Loucy (cell line): ENCODE measurements at regions not wholly inside any gene's neighbourhood (a gene's known extent, or its start where the extent isn't known, plus 50 kb on each side); places are given as distances from the start of the nearest gene placed in this dataset.

Experiments
- H2AFZ ChIP-seq: fragments of 200-600 bp; sonication (generic); 2 replicates; pipeline ENCODE4 v1.6.0; 2016; ENCODE audit warnings: antibody characterized with exemption, mild to moderate bottlenecking, low read length, moderate library complexity
- H3F3A ChIP-seq: fragments of 200-600 bp; 2 replicates; pipeline ENCODE4 v1.6.0; 2016; ENCODE audit warnings: antibody characterized with exemption, low read depth, mild to moderate bottlenecking
- H3K27me3 ChIP-seq: fragments of 200-600 bp; sonication (generic); 2 replicates; pipeline ENCODE4 v1.6.1; 2014; ENCODE audit warnings: low read length, mild to moderate bottlenecking; ENCODE audit not compliant: insufficient read depth, poor library complexity, severe bottlenecking
- H3K36me3 ChIP-seq: fragments of 200-600 bp; sonication (generic); 2 replicates; pipeline ENCODE4 v1.6.1; 2016; ENCODE audit warnings: low read length; ENCODE audit not compliant: insufficient read depth
- H3K4me1 ChIP-seq: fragments of 200-600 bp; sonication (generic); 2 replicates; pipeline ENCODE4 v1.5.1; 2014; ENCODE audit warnings: low read length, mild to moderate bottlenecking; ENCODE audit not compliant: insufficient read depth, poor library complexity, severe bottlenecking
- H3K4me2 ChIP-seq: fragments of 200-600 bp; sonication (generic); 2 replicates; pipeline ENCODE4 v1.6.0; 2014; ENCODE audit warnings: antibody characterized with exemption, low read length, low read depth, mild to moderate bottlenecking; ENCODE audit not compliant: poor library complexity, severe bottlenecking
- H3K4me3 ChIP-seq: fragments of 200-600 bp; sonication (generic); 2 replicates; pipeline ENCODE4 v1.5.1; 2014; ENCODE audit warnings: low read length, mild to moderate bottlenecking, mixed read lengths; ENCODE audit not compliant: poor library complexity, severe bottlenecking
- H3K79me2 ChIP-seq: fragments of 200-600 bp; sonication (generic); 2 replicates; pipeline ENCODE4 v1.6.1; 2014; ENCODE audit warnings: low read length; ENCODE audit not compliant: insufficient read depth
- H3K9ac ChIP-seq: fragments of 200-600 bp; sonication (generic); 2 replicates; pipeline ENCODE4 v1.6.0; 2014; ENCODE audit warnings: mild to moderate bottlenecking, low read depth, low read length, moderate library complexity; ENCODE audit not compliant: poor library complexity, severe bottlenecking
- H3K9me2 ChIP-seq: fragments of 200-600 bp; sonication (generic); replicated peaks from 2 replicates; pipeline ENCODE4 v1.6.1; 2016; ENCODE audit warnings: low read depth, low read length, mixed read lengths
- H3K9me3 ChIP-seq: fragments of 200-600 bp; sonication (generic); 2 replicates; pipeline ENCODE4 v1.6.1; 2014; ENCODE audit warnings: mild to moderate bottlenecking, antibody characterized with exemption, low read length, low read depth; ENCODE audit not compliant: insufficient read depth
- H4K20me1 ChIP-seq: fragments of 200-600 bp; sonication (generic); 2 replicates; pipeline ENCODE4 v1.6.0; 2014; ENCODE audit warnings: antibody characterized with exemption, low read length, mild to moderate bottlenecking; ENCODE audit not compliant: insufficient read depth, poor library complexity, severe bottlenecking
- EZH2phosphoT487 ChIP-seq: fragments of 200-600 bp; IDR thresholded peaks from 2 replicates; pipeline ENCODE4 v1.6.1; 2018; ENCODE audit warnings: antibody characterized with exemption, mild to moderate bottlenecking, moderate library complexity, borderline replicate concordance
- TF ChIP-seq, protein P1 (sequence below): fragments of 200-600 bp; sonication (generic); conservative IDR thresholded peaks from 2 replicates; pipeline ENCODE4 v1.5.1; 2014; ENCODE audit warnings: mild to moderate bottlenecking, antibody characterized with exemption, low read length

DNA sequence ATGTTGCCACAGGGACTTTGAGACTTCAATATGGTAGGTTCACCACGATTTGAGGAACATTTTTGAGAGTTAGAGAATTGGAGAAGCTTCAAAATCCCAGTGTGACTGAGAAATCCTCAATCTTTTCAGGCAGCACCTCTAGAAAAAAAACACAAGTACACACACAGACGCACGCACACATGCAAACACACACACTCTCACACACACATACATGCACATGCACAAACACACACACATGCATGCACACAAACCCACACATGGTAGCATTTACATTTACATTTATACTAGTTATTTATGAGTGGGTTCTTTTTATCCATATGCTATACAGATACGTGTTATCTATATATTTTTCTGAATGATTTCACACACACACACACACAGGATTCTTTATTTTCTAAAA lies 901.9 kb downstream of the GATA3 start:
- Histone ChIP-seq H3K4me2 (no peak overlapping the region), H3F3A (no peaks in the 10 kb centered on the region), H3K9me3 (no peaks in the 10 kb centered on the region), H3K9me2 (no peaks in the 10 kb centered on the region), H3K4me1 (no peaks in the 10 kb centered on the region), H2AFZ (no peak overlapping the region), H3K36me3 (no peaks in the 10 kb centered on the region), H3K4me3 (no peak overlapping the region), H3K79me2 (no peaks in the 10 kb centered on the region), H4K20me1 (no peaks in the 10 kb centered on the region), H3K9ac (no peak overlapping the region), H3K27me3 (no peaks in the 10 kb centered on the region)
- TF ChIP-seq, protein P1, sequence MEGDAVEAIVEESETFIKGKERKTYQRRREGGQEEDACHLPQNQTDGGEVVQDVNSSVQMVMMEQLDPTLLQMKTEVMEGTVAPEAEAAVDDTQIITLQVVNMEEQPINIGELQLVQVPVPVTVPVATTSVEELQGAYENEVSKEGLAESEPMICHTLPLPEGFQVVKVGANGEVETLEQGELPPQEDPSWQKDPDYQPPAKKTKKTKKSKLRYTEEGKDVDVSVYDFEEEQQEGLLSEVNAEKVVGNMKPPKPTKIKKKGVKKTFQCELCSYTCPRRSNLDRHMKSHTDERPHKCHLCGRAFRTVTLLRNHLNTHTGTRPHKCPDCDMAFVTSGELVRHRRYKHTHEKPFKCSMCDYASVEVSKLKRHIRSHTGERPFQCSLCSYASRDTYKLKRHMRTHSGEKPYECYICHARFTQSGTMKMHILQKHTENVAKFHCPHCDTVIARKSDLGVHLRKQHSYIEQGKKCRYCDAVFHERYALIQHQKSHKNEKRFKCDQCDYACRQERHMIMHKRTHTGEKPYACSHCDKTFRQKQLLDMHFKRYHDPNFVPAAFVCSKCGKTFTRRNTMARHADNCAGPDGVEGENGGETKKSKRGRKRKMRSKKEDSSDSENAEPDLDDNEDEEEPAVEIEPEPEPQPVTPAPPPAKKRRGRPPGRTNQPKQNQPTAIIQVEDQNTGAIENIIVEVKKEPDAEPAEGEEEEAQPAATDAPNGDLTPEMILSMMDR = no peak
- no peak for TF ChIP-seq EZH2phosphoT487

DNA sequence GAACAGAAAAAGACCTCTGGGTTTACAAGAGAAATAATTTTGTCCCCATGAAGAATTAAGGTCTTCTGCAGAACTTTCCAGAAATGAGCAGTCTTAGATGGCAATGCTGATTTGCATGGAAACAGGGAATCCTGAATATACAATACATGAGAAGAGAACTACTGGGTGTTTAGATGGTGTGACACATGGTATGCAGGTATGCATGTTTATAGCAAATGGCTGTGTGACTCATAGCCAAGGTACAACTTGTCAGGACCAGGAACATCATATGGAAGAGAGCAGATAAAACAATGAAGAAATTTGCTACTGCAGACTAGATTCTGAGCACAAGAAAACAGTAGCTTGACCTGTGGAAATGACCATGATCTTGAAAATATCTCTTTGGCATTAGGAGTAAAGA lies 907.8 kb downstream of the GATA3 start:
- Histone ChIP-seq H3K9ac (no peak overlapping the region), H2AFZ (no peak overlapping the region), H4K20me1 (no peaks in the 10 kb centered on the region), H3K4me3 (no peak overlapping the region), H3K36me3 (no peaks in the 10 kb centered on the region), H3F3A (no peaks in the 10 kb centered on the region), H3K9me3 (no peaks in the 10 kb centered on the region), H3K4me2 (no peak overlapping the region), H3K4me1 (no peaks in the 10 kb centered on the region), H3K9me2 (no peaks in the 10 kb centered on the region), H3K79me2 (no peaks in the 10 kb centered on the region), H3K27me3 (no peaks in the 10 kb centered on the region)
- no peak for TF ChIP-seq EZH2phosphoT487

DNA sequence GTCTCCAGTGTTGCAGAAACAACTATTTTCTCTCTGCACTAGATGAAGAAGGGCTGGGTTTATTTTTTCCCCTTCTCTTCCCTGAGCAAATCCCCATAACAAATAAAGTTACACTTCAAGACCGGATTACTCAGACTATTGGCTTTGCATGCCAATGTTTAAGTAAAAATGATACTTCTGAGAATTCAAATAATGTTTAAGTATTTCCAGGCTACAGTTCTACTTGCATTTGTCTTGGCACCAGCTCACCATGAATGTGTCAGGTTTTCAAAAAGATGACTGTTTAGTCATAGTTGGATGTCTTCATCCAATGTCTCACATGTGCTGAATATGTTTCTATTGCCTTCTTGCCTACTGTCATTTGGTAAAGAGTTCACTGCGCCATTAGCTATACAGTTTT lies 912.6 kb downstream of the GATA3 start:
- no peak overlapping the region for H2AFZ ChIP-seq

DNA sequence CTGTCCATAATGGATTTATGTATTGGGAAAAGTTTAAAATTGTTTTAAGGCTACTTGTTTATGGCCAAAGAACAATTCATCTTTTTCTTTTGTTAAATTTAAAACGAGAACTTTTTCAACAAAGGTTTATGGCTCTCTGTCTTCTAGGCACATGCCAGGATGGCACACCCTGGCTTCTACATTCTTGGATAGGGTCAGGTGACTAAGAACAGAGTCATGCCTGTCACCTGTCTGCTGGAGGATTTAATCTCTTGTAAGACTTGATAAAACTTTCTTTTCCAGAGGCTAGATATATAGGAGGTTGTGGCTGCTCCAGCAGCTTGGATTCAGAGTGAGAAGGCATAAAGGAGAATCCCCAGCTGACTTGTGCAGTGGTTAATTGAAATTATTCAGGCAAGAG lies 915.4 kb downstream of the GATA3 start:
- no peaks in the 10 kb centered on the region for H3K9me3 ChIP-seq
- H3F3A ChIP-seq = no peaks in the 10 kb centered on the region
- TF ChIP-seq, protein P1 = no peak
- no peak for TF ChIP-seq EZH2phosphoT487
- H3K79me2 ChIP-seq = no peaks in the 10 kb centered on the region
- no peaks in the 10 kb centered on the region for H4K20me1 ChIP-seq
- no peak overlapping the region for H3K4me3 ChIP-seq
- H2AFZ ChIP-seq = no peak overlapping the region
- no peaks in the 10 kb centered on the region for H3K9me2 ChIP-seq
- no peaks in the 10 kb centered on the region for H3K4me1 ChIP-seq
- no peaks in the 10 kb centered on the region for H3K36me3 ChIP-seq
- H3K4me2 ChIP-seq = no peak overlapping the region
- H3K27me3 ChIP-seq = no peaks in the 10 kb centered on the region
- no peak overlapping the region for H3K9ac ChIP-seq

More for the DNA sequence above, 912.6 kb downstream of the GATA3 start:
- Histone ChIP-seq H3K4me1 (no peaks in the 10 kb centered on the region), H3K9ac (no peak overlapping the region), H3K27me3 (no peaks in the 10 kb centered on the region), H3K4me3 (no peak overlapping the region), H3K9me2 (no peaks in the 10 kb centered on the region), H4K20me1 (no peaks in the 10 kb centered on the region), H3F3A (no peaks in the 10 kb centered on the region), H3K4me2 (no peak overlapping the region), H3K9me3 (no peaks in the 10 kb centered on the region), H3K79me2 (no peaks in the 10 kb centered on the region), H3K36me3 (no peaks in the 10 kb centered on the region)
- TF ChIP-seq, protein P1 = no peak
- TF ChIP-seq EZH2phosphoT487 = no peak
